Cerebellar cortex (tissue), 1 donor: ENCODE measurements at regions not wholly inside any gene's neighbourhood (a gene's known extent, or its start where the extent isn't known, plus 50 kb on each side); places are given as distances from the start of the nearest gene placed in this dataset.
"Not testable (repeated sequence)": the region's sequence is repeated elsewhere in the genome, so short reads cannot be mapped to it uniquely, and the experiment has no call there.

ENCODE experiments used
- DNase-seq: peaks from one replicate; pipeline ENCODE4 v3.0.0-alpha.2; 2015; ENCODE audit warnings: low spot score

DNA sequence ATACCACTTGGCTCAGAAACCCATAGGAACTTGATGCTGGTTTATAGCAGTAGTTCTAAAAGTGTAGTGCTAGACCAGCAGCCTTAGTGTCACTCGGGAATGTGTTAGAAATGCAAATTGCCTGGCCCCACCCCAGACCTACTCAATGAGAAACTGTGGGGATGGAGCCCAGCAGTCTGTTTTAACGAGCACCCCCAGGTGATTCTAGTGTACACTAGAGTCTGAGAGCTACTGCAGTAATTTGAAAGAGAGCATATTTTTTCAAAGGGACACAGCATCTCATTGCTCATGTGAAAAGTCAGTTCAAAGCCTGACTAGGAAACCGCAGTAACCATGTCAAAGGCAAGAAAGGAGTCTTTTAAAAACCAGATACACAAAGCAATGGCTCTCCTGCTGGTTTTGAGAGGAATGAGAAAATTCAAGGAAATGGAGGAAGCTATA is 313.4 kb downstream of the SQOR start:
- no peak for DNase-seq

DNA sequence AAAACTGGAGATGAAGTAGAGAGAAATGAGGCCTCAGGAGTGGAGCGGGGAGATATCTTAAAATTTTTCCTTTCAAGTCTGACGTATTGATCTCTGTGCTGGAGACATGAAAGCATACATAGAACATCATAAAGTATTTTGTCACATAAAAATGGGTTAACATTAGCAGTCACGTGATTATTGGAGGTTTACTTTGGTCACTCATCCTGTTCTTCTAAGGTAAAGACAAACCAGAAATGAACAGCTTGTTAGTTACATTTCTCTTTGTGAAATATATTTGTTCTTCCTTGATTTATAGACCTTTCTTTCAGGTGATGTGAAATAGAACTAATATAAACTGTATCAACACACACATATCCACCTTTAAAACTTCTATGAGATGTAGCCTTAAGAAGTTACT is 324.1 kb downstream of the SQOR start:
- no peak for DNase-seq

DNA sequence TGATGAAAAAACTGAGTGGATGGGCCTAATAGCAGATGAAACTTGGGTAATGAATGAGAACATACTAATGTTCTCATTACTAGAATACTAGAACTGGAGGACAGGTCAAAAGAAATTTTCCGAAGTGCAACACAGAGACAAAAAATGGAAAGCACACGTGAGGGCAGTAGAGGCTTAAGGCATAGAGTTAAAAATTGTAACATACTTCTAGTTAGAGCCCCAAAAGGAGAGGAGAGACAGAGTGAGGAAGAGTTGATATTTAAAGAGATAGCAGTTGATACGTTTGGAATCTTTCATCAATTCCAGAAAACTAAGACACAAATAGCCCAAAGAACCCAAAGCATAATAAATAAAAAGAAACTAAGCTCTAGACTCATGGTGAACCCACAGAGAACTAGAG is 327.9 kb downstream of the SQOR start:
- no peak for DNase-seq

DNA sequence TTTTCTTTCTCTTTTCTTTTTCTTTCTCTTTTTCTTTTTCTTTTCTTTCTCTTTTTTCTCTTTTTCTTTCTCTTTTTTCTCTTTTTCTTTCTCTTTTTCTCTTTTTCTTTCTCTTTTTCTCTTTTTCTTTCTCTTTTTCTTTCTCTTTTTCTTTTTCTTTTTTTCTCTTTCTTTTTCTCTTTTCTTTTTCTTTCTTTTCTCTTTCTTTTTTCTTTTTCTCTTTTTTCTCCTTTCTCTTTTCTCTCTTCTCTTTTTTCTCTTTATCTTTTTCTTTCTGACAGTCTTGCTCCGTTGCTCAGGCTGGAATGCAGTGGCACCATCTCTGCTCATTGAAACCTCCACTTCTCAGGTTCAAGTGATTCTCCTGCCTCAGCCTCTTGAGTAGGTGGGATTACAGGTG is 335.7 kb downstream of the SQOR start:
- no peak for DNase-seq

- DNase-seq, result no peak
Measured at GRCh38 chr15:45980366-45980765, 345.5 kb downstream of the SQOR start.

- DNase-seq, result no peak
Measured at GRCh38 chr15:45981625-45982024, 346.8 kb downstream of the SQOR start.

DNA sequence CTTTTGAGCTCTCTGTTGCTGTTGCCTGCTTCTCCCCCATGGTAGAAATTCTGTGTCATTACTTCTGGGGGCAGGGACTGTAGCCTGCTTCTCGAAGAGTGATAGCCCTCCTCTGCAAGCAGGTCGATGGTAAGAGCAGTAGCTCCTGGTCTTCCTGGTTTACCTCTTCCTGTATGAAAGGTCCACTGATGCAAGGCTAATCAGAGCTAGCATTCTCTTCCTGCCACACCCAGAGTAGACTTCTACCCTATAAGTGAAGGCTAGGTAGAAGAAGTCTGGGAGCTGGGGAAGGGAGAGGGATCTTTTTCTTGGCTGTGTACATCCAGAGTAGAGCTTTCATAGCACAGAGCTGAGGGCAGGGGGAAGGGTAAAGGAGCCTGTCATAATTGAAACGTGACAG is 357.0 kb downstream of the SQOR start:
- no peak for DNase-seq

DNA sequence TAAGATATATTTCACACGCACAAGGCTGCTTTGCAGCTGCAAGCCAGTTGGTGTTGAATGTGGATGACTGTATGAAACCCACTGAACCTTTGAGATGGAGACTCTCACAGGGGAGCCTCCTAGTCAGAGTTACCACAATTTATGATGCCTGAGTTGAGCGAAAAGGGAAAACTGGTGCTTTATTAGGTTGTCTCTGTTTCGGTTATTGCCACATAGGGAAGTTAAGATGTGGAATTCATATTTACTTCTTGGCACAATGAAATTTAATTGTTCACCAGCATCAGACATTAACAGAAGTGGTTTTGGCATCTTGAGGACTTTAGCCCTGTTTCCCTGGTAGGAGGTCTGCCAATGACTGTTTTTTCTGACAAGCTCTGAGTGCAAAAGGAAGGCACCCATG is 358.2 kb downstream of the SQOR start:
- DNase-seq, result no peak

- DNase-seq, result no peak
Measured at GRCh38 chr15:45993508-45993907, 358.7 kb downstream of the SQOR start.

- no peak for DNase-seq
Measured at GRCh38 chr15:45995800-45996199, 361.0 kb downstream of the SQOR start.

GRCh38 chr15:46014532-46014931 is 379.7 kb downstream of the SQOR start:
- no peak for DNase-seq

- no peak for DNase-seq
Measured at GRCh38 chr15:46034755-46035154, 399.9 kb downstream of the SQOR start.

GRCh38 chr15:46039703-46040102 is 404.9 kb downstream of the SQOR start:
- DNase-seq, result no peak

GRCh38 chr15:46041905-46042304 is 407.1 kb downstream of the SQOR start:
- DNase-seq, result no peak

GRCh38 chr15:46059921-46060594 is 425.2 kb downstream of the SQOR start:
- peak; percentile 90 for DNase-seq

GRCh38 chr15:46061002-46061401 is 426.2 kb downstream of the SQOR start:
- DNase-seq, result peak; percentile 3

GRCh38 chr15:46077220-46077619 is 442.4 kb downstream of the SQOR start:
- no peak for DNase-seq

GRCh38 chr15:46079046-46079445 is 444.2 kb downstream of the SQOR start:
- peak; percentile 5 for DNase-seq

GRCh38 chr15:46080016-46080415 is 445.2 kb downstream of the SQOR start:
- peak; percentile 36 for DNase-seq

DNA sequence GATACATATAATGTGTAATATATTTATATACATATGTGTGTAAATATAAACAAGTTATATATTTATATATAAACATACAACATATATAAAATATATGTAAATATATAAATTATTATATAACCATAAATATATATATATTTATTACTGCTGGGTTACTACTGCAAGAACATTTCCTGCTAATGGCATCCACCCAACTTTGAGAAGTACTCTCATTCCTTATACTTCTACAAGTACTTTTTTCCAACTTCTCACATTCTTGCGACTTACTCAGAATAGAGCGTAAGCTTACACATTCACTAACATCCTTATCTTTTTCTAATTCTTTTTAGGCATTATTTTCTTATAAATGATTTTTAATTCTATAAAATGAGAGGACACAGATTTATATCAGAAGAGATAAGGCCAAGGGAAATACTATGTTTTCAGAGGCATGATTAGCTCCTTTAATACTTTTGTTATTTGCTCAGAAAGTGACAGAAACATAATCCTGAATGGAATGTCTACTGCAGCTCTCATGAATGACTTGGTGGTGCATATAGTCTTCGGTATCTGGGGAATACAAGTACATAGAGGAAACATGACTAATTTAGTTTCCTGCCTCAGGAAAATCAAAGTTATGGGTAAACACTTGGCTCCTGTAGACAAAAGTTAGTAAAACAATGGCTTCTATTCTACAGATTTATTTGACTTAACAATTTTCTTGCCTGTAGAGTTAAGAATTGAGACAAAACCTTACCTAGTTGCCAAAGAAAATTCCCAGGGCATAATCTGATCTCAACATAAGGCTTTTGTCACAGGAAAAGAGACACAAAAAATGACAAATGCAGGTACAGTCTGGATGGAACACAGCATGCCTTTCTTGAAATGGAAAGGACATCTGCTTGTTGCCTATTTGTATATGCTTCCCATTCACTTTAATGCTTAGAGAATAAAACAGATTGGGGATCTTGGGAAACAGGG is 453.9 kb downstream of the SQOR start:
- no peak for DNase-seq

- DNase-seq, result peak; percentile 17
Measured at GRCh38 chr15:46089467-46089935, 454.7 kb downstream of the SQOR start.

DNA sequence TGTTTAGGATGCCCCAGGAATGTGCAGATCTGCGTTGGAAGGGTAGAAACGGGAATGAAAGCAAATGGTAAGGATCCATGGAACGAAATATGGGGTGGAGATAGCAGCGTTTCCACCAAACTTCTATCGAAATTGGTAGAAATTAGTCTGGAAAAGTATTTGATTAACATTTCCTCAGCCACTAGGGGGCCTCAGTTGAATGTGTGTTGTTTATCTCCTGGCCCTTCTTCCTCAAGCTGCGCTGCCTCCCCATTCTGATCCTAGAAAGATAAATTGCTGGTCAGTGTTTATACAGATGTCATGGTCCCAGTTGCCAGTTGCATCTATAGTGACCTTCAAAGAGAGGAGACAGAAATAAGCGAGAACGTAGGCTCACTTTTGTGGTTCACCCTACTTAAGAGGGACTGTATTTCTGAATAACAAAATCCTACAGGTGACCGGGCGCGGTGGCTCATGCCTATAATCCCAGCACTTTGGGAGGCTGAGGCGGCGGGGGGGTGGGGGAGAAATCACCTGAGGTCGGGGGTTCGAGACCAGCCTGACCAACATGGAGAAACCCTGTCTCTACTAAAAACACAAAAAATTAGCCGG is 457.1 kb downstream of the SQOR start:
- DNase-seq, result peak; percentile 59

DNA sequence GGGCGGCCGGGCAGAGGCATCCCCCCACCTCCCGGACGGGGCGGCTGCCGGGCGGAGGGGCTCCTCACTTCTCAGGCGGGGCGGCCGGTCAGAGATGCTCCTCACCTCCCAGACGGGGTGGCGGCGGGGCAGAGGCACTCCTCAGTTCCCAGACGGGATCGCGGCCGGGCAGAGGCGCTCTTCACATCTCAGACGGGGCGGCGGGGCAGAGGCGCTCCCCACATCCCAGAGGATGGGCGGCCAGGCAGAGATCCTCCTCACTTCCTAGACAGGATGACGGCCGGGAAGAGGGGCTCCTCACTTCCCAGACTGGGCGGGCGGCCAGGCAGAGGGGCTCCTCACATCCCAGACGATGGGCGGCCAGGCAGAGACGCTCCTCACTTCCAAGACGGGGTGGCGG is 463.2 kb downstream of the SQOR start:
- DNase-seq, result not testable (repeated sequence)
